ENCODE measurements at regions not wholly inside any gene's neighbourhood (a gene's known extent, or its start where the extent isn't known, plus 50 kb on each side); places are given as distances from the start of the nearest gene placed in this dataset.

DNA sequence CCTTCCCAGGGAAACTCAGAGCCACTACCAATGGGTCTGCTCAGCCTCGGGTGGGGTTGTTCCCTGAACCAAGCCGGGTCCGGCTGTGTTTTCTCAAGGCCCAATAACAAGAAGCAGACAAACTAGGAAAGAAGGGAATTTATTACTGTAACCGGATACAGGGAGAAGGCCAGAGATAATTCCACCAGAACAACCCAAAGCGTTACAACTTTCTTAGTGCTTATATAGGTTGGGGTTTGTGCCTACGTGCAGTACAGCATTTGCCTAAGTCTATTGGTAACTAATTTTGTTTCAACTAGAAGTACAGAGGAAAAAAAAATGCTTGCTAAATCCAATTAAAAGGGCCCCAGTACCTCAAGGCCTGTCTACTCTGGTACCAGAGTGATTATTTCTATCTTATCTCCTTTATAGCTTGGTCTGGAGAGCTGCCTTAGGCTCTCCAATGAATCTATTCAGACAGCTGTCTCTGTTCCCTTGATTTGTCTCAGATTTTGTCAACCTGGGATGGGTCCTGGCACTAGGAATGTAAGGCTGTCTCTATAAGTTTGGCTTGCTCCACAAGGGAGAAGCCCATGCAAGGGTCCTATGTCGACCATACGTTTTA, 57.3 kb upstream of the CCDC190 start:
- DNase-seq, result no peak

DNA sequence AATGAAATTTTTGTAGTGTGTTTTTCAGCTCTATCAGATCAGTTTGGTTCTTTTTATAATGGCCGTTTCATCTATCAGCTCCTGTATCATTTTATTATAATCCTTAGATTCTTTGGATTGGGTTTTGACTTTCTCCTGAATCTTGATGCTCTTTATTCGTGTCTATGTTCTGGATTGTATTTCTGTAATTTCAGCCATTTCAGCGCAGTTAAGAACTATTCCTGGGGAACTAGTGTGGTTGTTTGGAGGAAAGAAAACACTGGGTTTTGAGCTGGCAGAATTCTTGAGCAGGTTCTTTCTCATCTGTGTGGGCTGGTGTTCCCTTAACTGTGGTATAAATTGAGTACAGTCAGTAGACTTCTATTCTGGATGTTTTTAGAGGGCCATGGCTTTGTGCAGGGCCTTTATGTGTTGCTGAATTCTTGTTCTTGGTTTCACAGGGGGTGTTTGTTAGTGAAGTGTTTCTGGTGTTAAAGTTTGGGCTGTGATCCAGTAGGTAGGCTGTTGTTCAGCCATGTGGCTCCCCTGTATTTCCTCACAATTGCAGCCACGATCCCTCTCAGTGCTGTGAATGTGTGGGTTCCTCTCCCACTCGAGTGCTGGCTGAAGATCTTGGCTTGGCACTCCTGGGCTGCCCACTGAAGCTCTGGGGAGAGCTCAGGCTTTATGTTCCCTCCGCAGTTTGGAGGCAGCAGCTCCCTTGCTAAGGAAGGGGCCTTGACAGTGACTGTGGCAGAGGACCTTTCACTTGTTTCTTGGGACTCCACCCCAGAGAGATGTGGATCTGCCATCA, 56.0 kb upstream of the CCDC190 start:
- no peak for DNase-seq

DNA sequence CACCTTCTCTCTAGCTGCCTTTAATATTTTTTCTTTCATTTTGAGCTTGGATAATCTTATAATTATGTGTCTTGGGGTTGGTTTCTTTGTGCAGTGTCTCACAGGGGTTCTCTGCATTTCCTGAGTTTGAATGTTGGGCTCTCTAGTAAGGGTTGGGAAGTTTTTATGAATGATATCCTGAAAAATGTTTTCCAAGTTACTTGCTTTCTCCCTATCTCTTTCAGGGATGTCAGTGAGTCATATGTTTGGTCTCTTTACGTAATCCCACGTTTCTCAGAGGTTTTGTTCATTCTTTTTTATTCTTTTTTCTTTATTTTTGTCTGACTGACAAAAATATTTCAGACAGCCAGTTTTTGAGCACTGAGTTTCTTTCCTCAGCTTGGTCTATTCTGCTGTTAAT, 55.4 kb upstream of the CCDC190 start:
- no peak for DNase-seq

DNA sequence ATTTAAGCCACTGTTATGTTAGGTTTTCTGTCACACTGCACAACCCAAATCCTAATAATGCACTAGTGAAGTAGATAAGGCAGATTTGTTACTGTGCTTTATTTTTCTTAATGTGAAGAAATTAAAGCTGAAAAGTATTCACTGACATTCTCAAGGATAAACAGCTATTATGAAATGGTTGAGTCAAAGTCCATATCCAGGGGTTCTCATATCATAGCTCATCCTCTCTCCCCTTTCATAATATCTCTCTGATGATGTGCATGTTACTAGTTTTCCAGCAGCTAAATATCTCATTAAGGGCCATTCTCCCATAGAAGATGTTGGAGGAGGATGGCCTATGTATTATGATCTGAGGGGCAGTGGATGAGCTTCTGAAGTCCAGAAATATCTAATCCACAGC, 53.6 kb upstream of the CCDC190 start:
- no peak for DNase-seq

DNA sequence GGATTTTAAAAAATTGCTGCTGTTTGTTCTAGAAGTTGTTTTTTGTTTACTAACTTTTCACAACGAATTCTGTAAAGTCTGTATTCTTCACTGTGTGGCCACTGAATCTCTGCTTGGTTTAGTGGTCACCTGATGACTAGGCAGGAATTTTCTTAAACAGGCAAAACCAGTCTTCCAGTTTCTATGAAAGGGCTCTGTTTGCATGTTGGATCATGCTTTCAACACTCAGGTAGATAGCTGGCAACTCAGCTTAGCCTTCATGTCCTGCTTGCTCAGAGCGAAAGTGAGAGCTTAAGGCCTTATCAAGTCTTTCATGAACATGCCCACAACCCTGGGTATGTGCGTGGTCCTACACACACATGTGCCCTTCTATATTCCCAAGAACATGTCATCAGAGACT, 52.4 kb upstream of the CCDC190 start:
- no peak for DNase-seq

DNA sequence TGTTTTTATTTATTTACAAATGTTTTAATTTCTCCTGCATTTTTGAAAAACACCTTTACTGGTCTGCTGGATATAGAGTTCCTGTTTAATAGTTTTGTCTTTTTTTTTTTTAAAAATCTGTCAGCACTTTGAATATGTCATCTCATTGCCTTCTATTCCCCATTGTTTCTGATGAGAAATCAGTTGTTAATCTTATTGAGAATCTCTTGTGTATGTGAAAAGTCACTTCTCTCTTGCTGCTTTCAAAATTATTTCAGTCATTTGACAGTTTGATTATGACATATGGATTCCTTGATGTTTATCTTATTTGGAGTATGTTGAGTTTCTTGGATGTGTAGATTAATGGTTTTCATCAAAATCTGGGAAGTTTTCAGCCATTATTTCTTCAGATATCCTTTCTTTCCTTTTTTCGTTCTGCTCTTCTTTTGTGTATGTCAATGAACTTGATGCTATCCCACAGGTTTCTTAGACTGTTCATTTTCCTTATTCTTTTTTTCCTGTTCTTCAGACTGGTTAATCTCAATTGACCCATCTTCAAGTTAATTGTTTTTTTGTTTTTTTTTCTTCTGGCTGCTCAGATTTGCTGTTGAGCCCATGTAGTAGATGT, 51.2 kb upstream of the CCDC190 start:
- DNase-seq, result no peak

Measured in SHP77 (cell line).